T1000 (cell line): ENCODE measurements at regions not wholly inside any gene's neighbourhood (a gene's known extent, or its start where the extent isn't known, plus 50 kb on each side); places are given as distances from the start of the nearest gene placed in this dataset.
A peak's percentile ranks its signal among the peaks of the same experiment; 100 is the strongest.

ENCODE experiments used
- DNase-seq: peaks from one replicate; lab custom pipeline; 2025; ENCODE audit warnings: mixed read lengths; lab: John Stamatoyannopoulos, UW

DNA sequence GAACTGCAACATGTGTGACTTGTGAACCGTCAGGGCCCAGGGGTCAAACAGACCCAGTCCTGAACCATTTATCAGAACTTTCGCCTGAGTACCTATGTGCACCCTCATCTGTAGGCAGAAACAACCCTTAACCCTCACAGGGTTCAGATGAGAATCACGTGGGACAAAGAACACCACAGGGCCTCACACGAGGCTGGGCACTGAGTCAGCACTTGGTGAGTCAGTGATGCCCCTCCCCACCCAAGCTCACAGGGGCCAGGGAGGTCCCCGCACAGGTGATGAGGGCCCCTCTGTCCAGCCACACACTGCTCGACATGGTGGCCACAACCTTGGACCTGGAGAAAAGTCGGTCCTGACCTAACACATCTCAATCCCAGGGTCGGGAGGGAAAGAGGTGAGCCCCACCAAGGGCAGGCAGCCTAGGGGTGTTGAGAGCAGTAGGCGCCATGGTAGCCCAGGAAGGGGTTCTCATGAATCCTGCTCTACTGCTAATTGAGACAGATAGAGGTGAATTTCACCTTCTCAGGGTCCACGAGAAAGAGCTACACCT lies 176.4 kb downstream of the SHANK2 start:
- DNase-seq = no peak

- DNase-seq = no peak
Observed at GRCh38 chr11:71075116-71075720, 177.2 kb downstream of the SHANK2 start.

GRCh38 chr11:71071736-71072509 lies 180.5 kb downstream of the SHANK2 start:
- no peak for DNase-seq

DNA sequence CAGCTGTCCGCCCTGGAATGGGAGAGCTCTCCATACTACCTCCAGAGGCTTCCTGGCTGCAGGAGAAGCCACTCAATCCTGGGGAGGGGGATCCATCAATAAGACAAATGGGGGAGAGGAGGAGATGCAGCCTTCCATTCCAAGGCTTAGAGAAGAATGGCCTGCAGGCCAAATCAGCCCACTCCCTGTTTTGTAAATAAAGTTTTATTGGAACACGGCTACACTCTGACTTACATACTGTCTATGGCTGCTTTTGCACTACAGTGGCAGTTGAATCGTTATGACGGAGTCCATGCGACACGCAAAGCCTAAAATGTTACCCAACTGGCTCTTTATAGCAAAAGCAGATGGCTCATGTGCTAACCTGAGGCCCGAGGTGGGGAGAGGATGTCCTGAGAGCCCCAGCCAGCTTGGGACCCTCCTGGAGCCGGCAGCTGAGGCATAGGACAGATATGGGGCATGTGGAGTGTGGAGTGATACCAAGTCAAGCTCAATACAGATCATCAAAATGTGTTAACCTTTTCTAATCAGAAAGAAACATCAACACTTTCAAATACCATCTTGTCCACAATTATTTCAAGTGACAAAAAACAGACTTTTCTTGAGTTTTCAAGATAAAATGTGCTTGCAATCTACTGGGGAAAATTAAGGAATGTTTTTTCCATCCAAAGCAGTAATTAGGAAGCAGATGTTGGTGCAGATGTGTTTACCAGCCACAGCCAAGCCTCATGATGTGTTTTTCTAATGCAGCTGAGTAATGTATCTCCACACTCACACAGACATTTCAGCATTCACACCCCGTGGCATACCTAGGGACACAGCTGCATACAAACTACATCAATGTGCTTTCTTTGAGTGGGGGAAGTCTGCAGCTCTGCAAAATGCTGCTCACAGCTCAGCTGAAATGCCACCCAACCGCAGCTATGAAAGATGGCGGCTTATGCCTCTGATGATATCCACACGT lies 181.6 kb downstream of the SHANK2 start:
- no peak for DNase-seq

GRCh38 chr11:71068963-71069362 lies 183.4 kb downstream of the SHANK2 start:
- DNase-seq = no peak

DNA sequence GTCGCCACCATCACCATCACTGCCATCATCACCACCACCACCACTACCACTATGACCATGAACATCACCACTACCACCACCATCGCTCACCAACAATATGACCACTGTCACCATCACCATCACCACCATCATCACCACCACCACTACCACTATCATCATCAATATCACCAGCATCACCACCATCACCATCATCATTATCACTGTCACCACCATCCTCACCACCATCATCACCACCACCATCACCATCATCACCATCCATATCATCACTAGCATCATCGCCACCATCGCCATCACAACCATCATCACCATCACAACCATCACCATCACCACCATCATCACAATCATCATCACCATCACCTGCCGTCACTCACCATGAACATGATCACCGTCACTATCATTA lies 184.6 kb downstream of the SHANK2 start:
- DNase-seq = no peak

DNA sequence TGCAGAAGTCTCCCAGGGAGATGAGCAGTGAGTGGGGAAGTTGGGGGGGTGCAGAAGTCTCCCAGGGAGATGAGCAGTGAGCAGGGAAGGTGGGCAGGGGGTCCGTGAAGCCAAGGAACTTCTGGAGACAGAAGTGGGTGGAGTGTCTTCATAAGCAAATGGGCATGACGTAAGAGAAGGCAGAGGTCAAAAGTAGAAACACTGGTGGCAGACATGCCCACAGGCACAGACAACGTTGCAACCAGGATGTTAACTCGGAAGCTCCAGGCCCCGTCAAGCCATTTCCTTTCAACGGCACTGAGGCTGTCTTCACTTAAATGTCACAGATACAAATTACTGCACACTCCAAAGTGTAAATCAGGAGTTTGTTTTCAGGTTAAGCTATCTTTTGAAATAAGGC lies 186.1 kb downstream of the SHANK2 start:
- DNase-seq = no peak

DNA sequence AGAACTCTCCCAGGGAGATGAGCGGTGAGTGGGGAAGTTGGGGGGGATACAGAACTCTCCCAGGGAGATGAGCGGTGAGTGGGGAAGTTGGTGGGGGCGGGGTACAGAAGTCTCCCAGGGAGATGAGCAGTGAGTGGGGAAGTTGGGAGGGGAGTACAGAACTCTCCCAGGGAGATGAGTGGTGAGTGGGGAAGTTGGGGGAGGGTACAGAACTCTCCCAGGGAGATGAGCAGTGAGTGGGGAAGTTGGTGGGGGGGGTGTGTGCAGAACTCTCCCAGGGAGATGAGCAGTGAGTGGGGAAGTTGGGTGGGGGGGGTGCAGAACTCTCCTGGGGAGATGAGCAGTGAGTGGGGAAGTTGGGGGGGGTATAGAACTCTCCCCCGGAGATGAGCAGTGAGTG lies 186.5 kb downstream of the SHANK2 start:
- DNase-seq = peak; percentile 65

DNA sequence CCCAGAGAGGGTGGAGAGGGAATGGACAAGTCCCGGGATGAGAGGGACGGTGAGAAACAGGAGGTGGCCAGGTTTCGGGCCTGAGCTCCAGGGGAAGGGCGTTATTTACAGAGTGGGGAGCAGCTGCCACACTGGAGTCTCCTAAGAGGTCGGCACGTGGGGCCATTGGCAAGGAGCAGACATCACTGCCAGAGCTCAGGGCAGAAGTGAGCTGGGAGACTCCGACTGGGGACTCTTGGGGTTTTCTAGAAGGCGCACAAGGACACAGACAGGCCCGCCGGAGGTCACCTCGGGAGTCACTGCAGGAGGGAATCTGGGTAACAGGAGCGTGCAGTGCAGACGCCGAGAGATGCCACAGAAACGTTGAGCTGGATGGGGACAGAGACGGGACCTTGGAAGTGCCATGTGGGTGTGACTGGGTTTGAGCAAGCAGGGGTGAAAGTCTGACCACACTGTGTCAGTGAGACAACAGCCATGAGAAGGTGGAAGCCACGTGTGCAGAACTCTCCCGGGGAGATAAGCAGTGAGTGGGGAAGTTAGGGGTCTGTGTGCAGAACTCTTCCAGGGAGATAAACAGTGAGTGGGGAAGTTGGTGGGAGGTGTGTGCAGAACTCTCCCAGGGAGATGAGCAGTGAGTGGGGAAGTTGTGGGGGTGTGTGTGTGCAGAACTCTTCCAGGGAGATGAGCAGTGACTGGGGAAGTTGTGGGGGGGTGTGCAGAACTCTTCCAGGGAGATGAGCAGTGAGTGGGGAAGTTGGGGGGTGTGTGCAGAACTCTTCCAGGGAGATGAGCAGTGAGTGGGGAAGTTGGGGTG lies 187.5 kb downstream of the SHANK2 start:
- DNase-seq = no peak

GRCh38 chr11:71064183-71064582 lies 188.2 kb downstream of the SHANK2 start:
- DNase-seq = no peak

DNA sequence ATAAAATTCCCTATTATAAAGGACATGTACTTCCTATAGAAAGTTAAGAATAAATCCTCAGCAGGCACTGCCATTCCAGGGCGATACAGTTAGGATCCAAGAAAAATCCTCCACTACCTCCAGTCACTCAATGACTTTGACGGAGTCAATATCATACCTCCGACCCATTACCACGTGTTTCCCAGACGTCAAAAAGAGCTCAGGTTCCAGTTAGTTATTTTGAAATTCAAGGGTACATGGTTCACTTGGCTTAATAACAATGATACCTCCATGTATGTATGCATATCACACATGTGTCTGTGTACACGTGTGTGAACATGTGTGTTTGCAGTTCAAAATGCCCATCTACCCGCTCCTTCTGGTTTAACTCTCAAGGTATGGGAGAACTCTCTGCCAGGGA lies 189.2 kb downstream of the SHANK2 start:
- no peak for DNase-seq

DNA sequence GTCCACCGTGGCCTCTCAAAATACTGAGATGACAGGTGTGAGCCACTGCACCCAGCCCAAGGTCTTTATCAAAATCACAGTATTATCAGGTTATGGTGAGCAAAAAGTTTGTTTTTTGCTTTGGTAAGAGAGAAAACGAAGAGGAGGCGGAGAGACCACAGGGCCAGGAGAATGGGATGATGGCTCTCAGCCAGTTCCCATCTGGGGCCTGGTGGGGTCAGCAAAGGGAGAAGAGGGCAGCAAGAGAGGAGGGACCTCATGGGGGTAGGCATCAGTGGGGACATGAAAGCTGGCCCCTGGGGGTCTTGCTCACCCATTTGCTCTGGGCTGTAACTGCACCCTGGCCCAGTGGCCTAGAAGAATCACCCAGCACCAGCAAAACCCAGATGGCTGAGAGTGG lies 190.2 kb downstream of the SHANK2 start:
- no peak for DNase-seq

GRCh38 chr11:71060391-71060791 lies 192.0 kb downstream of the SHANK2 start:
- DNase-seq = no peak

DNA sequence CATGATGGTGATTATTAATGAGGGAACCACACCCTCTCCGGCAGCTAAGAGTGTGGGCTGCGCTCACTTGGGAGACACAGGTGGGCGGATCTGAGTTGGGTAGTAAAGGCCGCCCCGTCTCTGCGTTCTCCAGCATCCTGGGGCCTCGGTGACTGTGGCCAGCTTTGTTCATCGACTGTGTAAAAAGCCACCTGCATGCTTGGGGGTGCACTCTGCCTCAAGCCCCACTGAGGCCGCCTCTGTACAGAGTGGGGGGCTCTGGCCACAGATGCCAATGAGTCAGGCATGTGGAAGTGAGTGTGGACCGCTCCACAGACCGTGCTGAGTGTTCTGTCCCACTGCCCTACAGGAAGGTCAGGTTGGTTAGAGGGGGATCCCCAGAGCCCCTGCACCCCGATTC lies 192.7 kb downstream of the SHANK2 start:
- DNase-seq = no peak

GRCh38 chr11:71055925-71056324 lies 196.5 kb downstream of the SHANK2 start:
- DNase-seq = no peak
